Caco-2 (cell line): ENCODE measurements at regions not wholly inside any gene's neighbourhood (a gene's known extent, or its start where the extent isn't known, plus 50 kb on each side); places are given as distances from the start of the nearest gene placed in this dataset.

Experiments used
- BruUV-seq: library from RNA; stranded (reverse); fragments of 400-500 nt; replicated peaks from 2 replicates; lab custom pipeline; 2021; lab: Mats Ljungman, UMichigan
- CTCF ChIA-PET: fragments of 300-600 bp; sonication (Branson Sonifier 250); formaldehyde crosslinking; loops from one replicate; lab custom pipeline; 2022; ENCODE audit warnings: antibody characterized with exemption; lab: Charles Lee
- POLR2A ChIA-PET: fragments of 300-600 bp; sonication (Branson Sonifier 250); formaldehyde crosslinking; loops from one replicate; lab custom pipeline; 2022; ENCODE audit warnings: antibody characterized with exemption; lab: Charles Lee
- DNase-seq, 2 experiments: peaks; one replicate each; pipeline versions ENCODE4 v3.0.0 to v3.0.0-alpha.2; 2020 to 2022
- H3K27me3 ChIP-seq: replicated peaks from 2 replicates; pipeline ENCODE4 v1.6.0; 2011; ENCODE audit warnings: low read length; ENCODE audit not compliant: control insufficient read depth, insufficient read depth
- H3K36me3 ChIP-seq: 2 replicates; pipeline ENCODE4 v1.5.1; 2011; ENCODE audit warnings: low read length; ENCODE audit not compliant: control insufficient read depth, insufficient read depth
- H3K4me1 ChIP-seq: fragments of 250-450 bp; sonication (Bioruptor Pico); 2 replicates; pipeline ENCODE4 v1.5.1; 2020; ENCODE audit warnings: mild to moderate bottlenecking
- H3K4me3 ChIP-seq: 2 replicates; pipeline ENCODE4 v1.5.1; 2011; ENCODE audit warnings: low read depth, mild to moderate bottlenecking, control low read depth, low read length
- H3K9me3 ChIP-seq: fragments of 250-450 bp; sonication (Bioruptor Pico); 2 replicates; pipeline ENCODE4 v1.5.1; 2020; ENCODE audit warnings: mild to moderate bottlenecking, moderate library complexity
- H3K27ac Mint-ChIP-seq: one replicate; pipeline ENCODE4 v1.8.0; 2022; ENCODE audit warnings: mixed read lengths; ENCODE audit not compliant: unreplicated experiment
- H3K27me3 Mint-ChIP-seq: one replicate; pipeline ENCODE4 v1.8.0; 2022; ENCODE audit warnings: mixed read lengths; ENCODE audit not compliant: insufficient read depth, unreplicated experiment
- H3K36me3 Mint-ChIP-seq: one replicate; pipeline ENCODE4 v1.8.0; 2022; ENCODE audit warnings: mild to moderate bottlenecking, mixed read lengths; ENCODE audit not compliant: insufficient read depth, unreplicated experiment
- H3K4me1 Mint-ChIP-seq: one replicate; pipeline ENCODE4 v1.8.0; 2022; ENCODE audit warnings: low read depth, mixed read lengths; ENCODE audit not compliant: unreplicated experiment
- H3K4me3 Mint-ChIP-seq: one replicate; pipeline ENCODE4 v1.8.0; 2022; ENCODE audit warnings: mild to moderate bottlenecking, moderate library complexity, mixed read lengths; ENCODE audit not compliant: unreplicated experiment
- H3K9me3 Mint-ChIP-seq: one replicate; pipeline ENCODE4 v1.8.0; 2022; ENCODE audit warnings: mixed read lengths; ENCODE audit not compliant: unreplicated experiment
- intact Hi-C: fragments of 100-400 bp; cut with micrococcal nuclease; formaldehyde crosslinking; loops from one replicate; pipeline ENCODE4 v1.10.0; 2022; ENCODE audit not compliant: unreplicated experiment
- TF ChIP-seq, protein P1 (sequence below), 2 experiments: fragments of 200-600 bp in 1 of 2; IDR thresholded peaks; 1 replicate in 1 of 2; 2 replicates in 1 of 2; pipeline versions ENCODE4 v1.5.1 to v1.8.0; 2011 to 2022; ENCODE audit warnings: antibody characterized with exemption in 1 of 2, control low read depth in 1 of 2, inconsistent platforms in 1 of 2, low read depth in 1 of 2, low read length in 1 of 2, mild to moderate bottlenecking in 1 of 2, moderate library complexity in 1 of 2; ENCODE audit not compliant: insufficient read depth in 1 of 2, severe bottlenecking in 1 of 2, unreplicated experiment in 1 of 2

DNA sequence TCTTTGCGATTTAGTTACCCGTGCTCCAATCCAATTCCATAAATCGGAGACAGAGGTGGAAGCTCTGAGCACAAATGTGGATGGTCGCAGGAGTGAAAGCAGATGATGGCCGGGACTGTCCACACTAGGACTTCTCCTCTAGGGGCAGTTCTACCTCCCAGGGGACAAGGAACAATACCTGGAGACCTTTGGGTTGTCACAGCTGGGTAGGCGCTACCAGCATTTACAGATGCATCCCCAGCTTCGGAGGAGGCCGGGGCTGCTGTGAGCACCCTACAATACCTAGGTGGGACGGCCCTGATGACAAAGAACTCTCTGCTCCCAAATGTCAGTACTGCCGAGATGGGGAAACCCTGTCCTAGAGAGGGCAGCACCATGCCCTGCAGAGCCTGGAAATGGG lies 195.9 kb upstream of the CDH4 start:
- Histone ChIP-seq H3K4me3 (no peak overlapping the region), H3K4me1 (no peaks in the 10 kb centered on the region), H3K27me3 (no peaks in the 10 kb centered on the region), H3K36me3 (no peaks in the 10 kb centered on the region), H3K9me3 (peaks cover 10% of the 10 kb centered on the region; the same call in 1 of the 2 replicates)
- Mint-ChIP-seq H3K36me3 (no peaks in the 10 kb centered on the region), H3K4me3 (no peak overlapping the region), H3K9me3 (peaks cover 10% of the 10 kb centered on the region), H3K27ac (no peak overlapping the region), H3K27me3 (peaks cover 22% of the 10 kb centered on the region), H3K4me1 (no peaks in the 10 kb centered on the region)
- intact Hi-C loops: no loop called here
- BruUV-seq: no TSS peak
- DNase-seq: peak in 1 of 2 experiments; percentile 30
- ChIA-PET POLR2A (no interaction called here), CTCF (no interaction called here)
- TF ChIP-seq, protein P1, sequence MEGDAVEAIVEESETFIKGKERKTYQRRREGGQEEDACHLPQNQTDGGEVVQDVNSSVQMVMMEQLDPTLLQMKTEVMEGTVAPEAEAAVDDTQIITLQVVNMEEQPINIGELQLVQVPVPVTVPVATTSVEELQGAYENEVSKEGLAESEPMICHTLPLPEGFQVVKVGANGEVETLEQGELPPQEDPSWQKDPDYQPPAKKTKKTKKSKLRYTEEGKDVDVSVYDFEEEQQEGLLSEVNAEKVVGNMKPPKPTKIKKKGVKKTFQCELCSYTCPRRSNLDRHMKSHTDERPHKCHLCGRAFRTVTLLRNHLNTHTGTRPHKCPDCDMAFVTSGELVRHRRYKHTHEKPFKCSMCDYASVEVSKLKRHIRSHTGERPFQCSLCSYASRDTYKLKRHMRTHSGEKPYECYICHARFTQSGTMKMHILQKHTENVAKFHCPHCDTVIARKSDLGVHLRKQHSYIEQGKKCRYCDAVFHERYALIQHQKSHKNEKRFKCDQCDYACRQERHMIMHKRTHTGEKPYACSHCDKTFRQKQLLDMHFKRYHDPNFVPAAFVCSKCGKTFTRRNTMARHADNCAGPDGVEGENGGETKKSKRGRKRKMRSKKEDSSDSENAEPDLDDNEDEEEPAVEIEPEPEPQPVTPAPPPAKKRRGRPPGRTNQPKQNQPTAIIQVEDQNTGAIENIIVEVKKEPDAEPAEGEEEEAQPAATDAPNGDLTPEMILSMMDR (IDR thresholded peaks at IDR 0.05; ENCODE audit: insufficient read depth in 1 of 2, low read depth in 1 of 2, low read length in 1 of 2, severe bottlenecking in 1 of 2, unreplicated experiment in 1 of 2): no peak

DNA sequence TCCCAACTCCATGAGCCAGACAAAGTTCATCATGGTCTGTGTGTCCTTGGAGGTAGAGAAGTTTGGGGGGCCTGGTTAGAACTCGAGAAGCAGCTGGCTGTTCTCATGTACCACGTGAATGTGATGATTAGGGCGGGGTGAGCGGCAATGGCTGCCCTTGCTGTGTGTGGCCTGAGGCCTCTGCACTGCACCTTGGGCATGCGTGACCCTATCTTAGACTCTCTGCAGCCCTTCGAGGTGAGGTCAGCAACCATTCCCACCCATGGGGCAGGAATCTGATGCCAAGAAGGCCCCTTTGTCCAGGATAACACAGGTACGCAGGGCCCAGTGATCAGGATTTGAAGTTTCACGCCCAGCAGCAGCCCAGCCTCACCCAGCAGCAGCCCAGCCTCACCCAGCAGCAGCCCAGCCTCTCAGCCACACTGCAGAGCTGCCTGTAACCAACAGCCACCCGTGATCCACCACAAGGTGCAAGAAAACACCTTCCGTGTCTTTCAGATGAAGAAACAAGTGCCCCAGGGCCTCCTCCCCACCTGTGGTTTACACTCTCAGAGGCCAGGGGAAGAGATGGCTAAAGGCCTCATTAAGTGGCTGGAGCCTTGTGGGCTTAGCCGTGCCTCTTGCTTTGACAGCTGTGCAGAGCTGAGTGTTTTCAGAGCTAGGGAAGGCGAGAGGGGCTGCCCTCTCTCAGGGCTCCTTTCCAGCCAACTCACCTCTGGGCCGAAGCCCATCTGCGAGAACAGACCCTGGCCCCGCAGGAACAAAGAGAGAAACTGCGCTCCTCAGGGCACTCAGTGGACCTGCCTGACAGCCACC lies 195.2 kb upstream of the CDH4 start:
- Histone ChIP-seq H3K27me3 (no peaks in the 10 kb centered on the region), H3K4me1 (no peaks in the 10 kb centered on the region), H3K4me3 (no peak overlapping the region), H3K9me3 (peaks cover 9% of the 10 kb centered on the region; the same call in 1 of the 2 replicates), H3K36me3 (no peaks in the 10 kb centered on the region)
- no TSS peak for BruUV-seq
- H3K4me3 Mint-ChIP-seq: no peak overlapping the region
- intact Hi-C loops: no loop called here
- CTCF ChIA-PET: no interaction called here
- no peak overlapping the region for H3K27ac Mint-ChIP-seq
- DNase-seq: peak in 1 of 2 experiments; percentile 27
- no peaks in the 10 kb centered on the region for H3K4me1 Mint-ChIP-seq
- H3K36me3 Mint-ChIP-seq: no peaks in the 10 kb centered on the region
- POLR2A ChIA-PET: no interaction called here
- H3K9me3 Mint-ChIP-seq: peaks cover 10% of the 10 kb centered on the region
- peaks cover 22% of the 10 kb centered on the region for H3K27me3 Mint-ChIP-seq
- TF ChIP-seq, protein P1 (IDR thresholded peaks at IDR 0.05; ENCODE audit: insufficient read depth in 1 of 2, low read depth in 1 of 2, low read length in 1 of 2, severe bottlenecking in 1 of 2, unreplicated experiment in 1 of 2): no peak

DNA sequence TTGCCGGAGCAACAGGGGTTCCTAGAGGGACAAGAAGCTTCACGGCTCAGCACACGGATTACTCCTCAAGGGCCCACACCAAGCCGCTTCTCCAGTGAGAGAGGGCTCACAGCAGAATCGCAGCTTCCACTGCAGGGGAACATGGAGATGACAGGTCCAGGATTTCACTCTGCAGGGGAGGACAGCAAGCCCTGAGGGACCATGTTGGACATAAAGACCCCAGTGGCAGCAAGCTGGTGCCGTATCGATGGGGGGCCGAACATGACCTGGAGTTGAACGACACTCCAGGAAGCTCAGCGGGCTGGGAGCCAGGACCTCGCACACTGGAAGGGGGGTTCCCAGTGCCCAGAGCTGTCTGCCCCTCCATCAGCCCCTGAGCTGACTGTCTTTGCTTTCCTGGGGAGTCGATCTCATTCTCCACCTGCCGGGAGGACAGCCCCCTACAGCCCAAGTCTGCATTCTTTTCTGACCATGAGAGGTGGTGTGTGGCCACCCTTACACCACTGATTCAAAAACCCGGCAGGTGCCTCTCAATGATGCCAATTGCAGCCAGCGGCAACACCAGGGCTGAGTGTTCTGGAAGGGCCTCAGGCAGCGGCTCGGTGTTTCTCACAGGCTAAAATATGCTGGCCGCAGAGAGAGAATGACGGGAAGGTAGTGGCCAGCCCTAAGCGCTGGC lies 194.5 kb upstream of the CDH4 start:
- TF ChIP-seq, protein P1 (IDR thresholded peaks at IDR 0.05; ENCODE audit: insufficient read depth in 1 of 2, low read depth in 1 of 2, low read length in 1 of 2, severe bottlenecking in 1 of 2, unreplicated experiment in 1 of 2): no peak
- DNase-seq: peak in 1 of 2 experiments; percentile 41
- H3K4me3 ChIP-seq: no peak overlapping the region
- H3K36me3 ChIP-seq: no peaks in the 10 kb centered on the region
- peaks cover 22% of the 10 kb centered on the region for H3K27me3 Mint-ChIP-seq
- H3K9me3 ChIP-seq: peaks cover 2% of the 10 kb centered on the region; the same call in 1 of the 2 replicates
- H3K4me1 ChIP-seq: no peaks in the 10 kb centered on the region
- ChIA-PET CTCF (no interaction called here), POLR2A (no interaction called here)
- no peak overlapping the region for H3K27ac Mint-ChIP-seq
- H3K4me1 Mint-ChIP-seq: no peaks in the 10 kb centered on the region
- intact Hi-C loops: no loop called here
- peaks cover 10% of the 10 kb centered on the region for H3K9me3 Mint-ChIP-seq
- BruUV-seq: no TSS peak
- no peaks in the 10 kb centered on the region for H3K36me3 Mint-ChIP-seq
- no peaks in the 10 kb centered on the region for H3K27me3 ChIP-seq
- no peak overlapping the region for H3K4me3 Mint-ChIP-seq
